Gastroesophageal sphincter (tissue), 4 donors: ENCODE measurements at regions not wholly inside any gene's neighbourhood (a gene's known extent, or its start where the extent isn't known, plus 50 kb on each side); places are given as distances from the start of the nearest gene placed in this dataset.

Experiments
- ATAC-seq: fragments of 150-250 bp; one replicate; pipeline ENCODE4 v1.9.1; 2016; ENCODE audit warnings: mild to moderate bottlenecking, moderate library complexity
- H3K27ac ChIP-seq, 4 donors: fragments of 200-600 bp; sonication (generic) in 3 of 4; 1 replicate in 3 of 4; 2 replicates in 1 of 4; pipeline ENCODE4 v1.5.1; 2016 to 2019
- H3K27me3 ChIP-seq: fragments of 200-600 bp; sonication (generic); one replicate; pipeline ENCODE4 v1.5.1; 2019
- H3K36me3 ChIP-seq, 2 donors: fragments of 200-600 bp; sonication (generic); one replicate each; pipeline ENCODE4 v1.5.1; 2019; ENCODE audit warnings: control low read depth in 1 of 2
- H3K4me1 ChIP-seq, 3 donors: fragments of 200-600 bp; sonication (generic); 1 replicate in 2 of 3; 2 replicates in 1 of 3; pipeline ENCODE4 v1.5.1; 2016 to 2019; ENCODE audit warnings: control low read depth in 2 of 3
- H3K4me3 ChIP-seq, 2 donors: fragments of 200-600 bp; sonication (generic); one replicate each; pipeline ENCODE4 v1.5.1; 2019; ENCODE audit warnings: mild to moderate bottlenecking in 1 of 2, moderate library complexity in 1 of 2
- H3K9me3 ChIP-seq, 3 donors: fragments of 200-600 bp; sonication (generic); one replicate each; pipeline ENCODE4 v1.5.1; 2017 to 2019; ENCODE audit warnings: control low read depth in 2 of 3
- CTCF ChIP-seq, 4 experiments: fragments of 200-600 bp in 2 of 4; fragments of 450-650 bp in 2 of 4; sonication (generic) in 1 of 4; IDR thresholded peaks; one replicate each; pipeline ENCODE4 v1.5.1; 2017 to 2019; ENCODE audit warnings: antibody characterized with exemption in 4 of 4, mild to moderate bottlenecking in 2 of 4, moderate library complexity in 2 of 4
- EP300 ChIP-seq: sonication (generic); formaldehyde crosslinking; IDR thresholded peaks from one replicate; pipeline ENCODE4 v1.6.1; 2017; ENCODE audit warnings: antibody characterized with exemption, mild to moderate bottlenecking
- POLR2A ChIP-seq, 2 donors: fragments of 450-650 bp; IDR thresholded peaks; one replicate each; pipeline ENCODE4 v1.6.1; 2017; ENCODE audit warnings: antibody characterized with exemption in 2 of 2, mild to moderate bottlenecking in 2 of 2, moderate library complexity in 1 of 2
- POLR2AphosphoS5 ChIP-seq: sonication (generic); formaldehyde crosslinking; IDR thresholded peaks from one replicate; pipeline ENCODE4 v1.6.1; 2017; ENCODE audit warnings: antibody characterized with exemption
- WGBS, 2 donors: methylation state at CpG; one replicate each; pipeline ENCODE4 v1.1.5; 2018; ENCODE audit warnings: low coverage in 1 of 2; 5-methylcytosine and 5-hydroxymethylcytosine counted together

- 0 to 27% methylated on average over 2 to 11 of the region's 18 CpGs for WGBS, 2 donors
- H3K36me3 ChIP-seq = no peaks in the 10 kb centered on the region
- H3K4me3 ChIP-seq = no peak overlapping the region
- H3K27me3 ChIP-seq = peaks cover 52% of the 10 kb centered on the region
- ATAC-seq = no peak
- peak in 3 of 4 experiments; percentile 54 to 75 (median 63) for TF ChIP-seq CTCF (IDR thresholded peaks at IDR 0.05)
- no peak for TF ChIP-seq POLR2A (IDR thresholded peaks at IDR 0.05)
- no peak for TF ChIP-seq EP300
- TF ChIP-seq POLR2AphosphoS5 = no peak
- H3K4me1 ChIP-seq = no peaks in the 10 kb centered on the region
- H3K9me3 ChIP-seq = no peaks in the 10 kb centered on the region
- no peak overlapping the region for H3K27ac ChIP-seq
Measured at GRCh38 chr20:20824924-20825584, 112.6 kb upstream of the RALGAPA2 start.

- WGBS, 2 donors = 68 to 84% methylated on average over 4 to 11 of the region's 11 CpGs
- TF ChIP-seq CTCF (IDR thresholded peaks at IDR 0.05) (no peak), EP300 (no peak), POLR2AphosphoS5 (no peak), POLR2A (IDR thresholded peaks at IDR 0.05) (no peak)
- Histone ChIP-seq H3K36me3 (no peaks in the 10 kb centered on the region), H3K27ac (no peak overlapping the region), H3K27me3 (peaks cover 52% of the 10 kb centered on the region), H3K9me3 (no peaks in the 10 kb centered on the region), H3K4me1 (no peaks in the 10 kb centered on the region), H3K4me3 (no peak overlapping the region)
- peak; percentile 44 for ATAC-seq
Measured at GRCh38 chr20:20823476-20823881, 111.0 kb upstream of the RALGAPA2 start.

- H3K27ac ChIP-seq = no peak overlapping the region
- H3K9me3 ChIP-seq = no peaks in the 10 kb centered on the region
- TF ChIP-seq POLR2A (IDR thresholded peaks at IDR 0.05) (no peak), EP300 (no peak), POLR2AphosphoS5 (no peak)
- H3K27me3 ChIP-seq = peaks cover 44% of the 10 kb centered on the region
- ATAC-seq = no peak
- 57% methylated on average over 4 to 8 of the region's 12 CpGs for WGBS, 2 donors
- H3K36me3 ChIP-seq = no peaks in the 10 kb centered on the region
- H3K4me3 ChIP-seq = no peak overlapping the region
- no peaks in the 10 kb centered on the region for H3K4me1 ChIP-seq
Measured at GRCh38 chr20:20821484-20822260, 109.2 kb upstream of the RALGAPA2 start.

- Histone ChIP-seq H3K9me3 (no peaks in the 10 kb centered on the region), H3K36me3 (no peaks in the 10 kb centered on the region), H3K4me3 (no peak overlapping the region), H3K4me1 (no peaks in the 10 kb centered on the region), H3K27me3 (peaks cover 37% of the 10 kb centered on the region), H3K27ac (no peak overlapping the region)
- 54 to 56% methylated on average over 8 of the region's 9 CpGs for WGBS, 2 donors
- ATAC-seq = no peak
- TF ChIP-seq POLR2A (IDR thresholded peaks at IDR 0.05) (no peak), CTCF (IDR thresholded peaks at IDR 0.05) (no peak), POLR2AphosphoS5 (no peak), EP300 (no peak)
Measured at GRCh38 chr20:20820785-20821483, 108.5 kb upstream of the RALGAPA2 start.

- Histone ChIP-seq H3K4me3 (no peak overlapping the region), H3K27me3 (peaks cover 29% of the 10 kb centered on the region), H3K36me3 (no peaks in the 10 kb centered on the region), H3K27ac (no peak overlapping the region), H3K4me1 (no peaks in the 10 kb centered on the region), H3K9me3 (no peaks in the 10 kb centered on the region)
- ATAC-seq = no peak
- WGBS, 2 donors = 49 to 67% methylated on average over 4 to 10 of the region's 10 CpGs
- TF ChIP-seq CTCF (IDR thresholded peaks at IDR 0.05) (peak in 1 of 4 experiments; percentile 37), EP300 (no peak)
Measured at GRCh38 chr20:20820104-20820503, 107.7 kb upstream of the RALGAPA2 start.
